Activated CD8-positive, alpha-beta T cell treated with anti-CD3 and anti-CD28 coated beads for 36 hours (primary cell): ENCODE measurements at regions not wholly inside any gene's neighbourhood (a gene's known extent, or its start where the extent isn't known, plus 50 kb on each side); places are given as distances from the start of the nearest gene placed in this dataset.

Experiments
- ATAC-seq: fragments of 200-7000 bp; cut with Tn5 transposase; one replicate; pipeline ENCODE4 v1.10.0; 2021; ENCODE audit warnings: mild to moderate bottlenecking, moderate library complexity
- CTCF ChIA-PET: fragments of 350-600 bp; sonication (Branson Sonifier 250); formaldehyde crosslinking; loops from one replicate; lab custom pipeline; 2021; ENCODE audit warnings: antibody characterized with exemption; lab: Charles Lee
- POLR2A ChIA-PET: fragments of 350-600 bp; sonication (Branson Sonifier 250); formaldehyde crosslinking; loops from one replicate; lab custom pipeline; 2021; ENCODE audit warnings: antibody characterized with exemption; lab: Charles Lee
- DNase-seq: peaks from one replicate; pipeline ENCODE4 v3.0.0-alpha.2; 2020
- H3K27ac Mint-ChIP-seq: one replicate; pipeline ENCODE4 v1.8.0; 2021; ENCODE audit warnings: mild to moderate bottlenecking, mixed read lengths
- H3K27me3 Mint-ChIP-seq: one replicate; pipeline ENCODE4 v1.8.0; 2021; ENCODE audit warnings: mixed read lengths
- H3K36me3 Mint-ChIP-seq: one replicate; pipeline ENCODE4 v1.8.0; 2021; ENCODE audit warnings: low read depth, mixed read lengths
- H3K4me1 Mint-ChIP-seq: one replicate; pipeline ENCODE4 v1.8.0; 2021; ENCODE audit warnings: low read depth, mixed read lengths
- H3K4me3 Mint-ChIP-seq: one replicate; pipeline ENCODE4 v1.8.0; 2021; ENCODE audit warnings: mild to moderate bottlenecking, moderate library complexity, mixed read lengths
- H3K9me3 Mint-ChIP-seq: one replicate; pipeline ENCODE4 v1.8.0; 2021; ENCODE audit warnings: mixed read lengths
- CTCF ChIP-seq: fragments of 200-600 bp; IDR thresholded peaks from one replicate; pipeline ENCODE4 v1.8.0; 2022; ENCODE audit warnings: antibody characterized with exemption, mild to moderate bottlenecking
- intact Hi-C: fragments of 100-400 bp; cut with micrococcal nuclease; formaldehyde crosslinking; loops from one replicate; pipeline ENCODE4 v1.10.0; 2022

- H3K4me3 Mint-ChIP-seq: no peak overlapping the region
- no peak for TF ChIP-seq CTCF
- peaks cover 3% of the 10 kb centered on the region for H3K27me3 Mint-ChIP-seq
- no peak overlapping the region for H3K27ac Mint-ChIP-seq
- ChIA-PET CTCF (no interaction called here), POLR2A (no interaction called here)
- intact Hi-C loops: no loop called here
- no peaks in the 10 kb centered on the region for H3K9me3 Mint-ChIP-seq
- DNase-seq: no peak
- H3K4me1 Mint-ChIP-seq: no peaks in the 10 kb centered on the region
- no peaks in the 10 kb centered on the region for H3K36me3 Mint-ChIP-seq
- ATAC-seq: no peak
Observed at GRCh38 chr16:47971225-47971624, 184.6 kb downstream of the ABCC12 start.

GRCh38 chr16:47970291-47970931 lies 185.4 kb downstream of the ABCC12 start:
- H3K27me3 Mint-ChIP-seq: peaks cover 2% of the 10 kb centered on the region
- no peak for ATAC-seq
- TF ChIP-seq CTCF: no peak
- H3K9me3 Mint-ChIP-seq: no peaks in the 10 kb centered on the region
- H3K27ac Mint-ChIP-seq: no peak overlapping the region
- H3K36me3 Mint-ChIP-seq: no peaks in the 10 kb centered on the region
- intact Hi-C loops: no loop called here
- no peaks in the 10 kb centered on the region for H3K4me1 Mint-ChIP-seq
- no peak overlapping the region for H3K4me3 Mint-ChIP-seq
- DNase-seq: no peak
- ChIA-PET POLR2A (no interaction called here), CTCF (no interaction called here)

GRCh38 chr16:47967374-47967773 lies 188.4 kb downstream of the ABCC12 start:
- ChIA-PET CTCF (no interaction called here), POLR2A (no interaction called here)
- H3K27me3 Mint-ChIP-seq: peaks cover 4% of the 10 kb centered on the region

GRCh38 chr16:47966325-47966724 lies 189.5 kb downstream of the ABCC12 start:
- TF ChIP-seq CTCF: no peak
- Mint-ChIP-seq H3K9me3 (no peaks in the 10 kb centered on the region), H3K27me3 (peaks cover 4% of the 10 kb centered on the region), H3K36me3 (no peaks in the 10 kb centered on the region), H3K4me3 (no peak overlapping the region), H3K4me1 (no peaks in the 10 kb centered on the region), H3K27ac (no peak overlapping the region)
- DNase-seq: no peak
- no peak for ATAC-seq
- intact Hi-C loops: no loop called here
- CTCF ChIA-PET: no interaction called here
- POLR2A ChIA-PET: no interaction called here

More at GRCh38 chr16:47967374-47967773, 188.4 kb downstream of the ABCC12 start:
- H3K4me1 Mint-ChIP-seq: no peaks in the 10 kb centered on the region
- TF ChIP-seq CTCF: no peak
- H3K27ac Mint-ChIP-seq: no peak overlapping the region
- DNase-seq (no peak), ATAC-seq (no peak)
- intact Hi-C loops: no loop called here
- H3K9me3 Mint-ChIP-seq: no peaks in the 10 kb centered on the region
- no peaks in the 10 kb centered on the region for H3K36me3 Mint-ChIP-seq
- H3K4me3 Mint-ChIP-seq: no peak overlapping the region

- H3K27me3 Mint-ChIP-seq: peaks cover 4% of the 10 kb centered on the region
- no peaks in the 10 kb centered on the region for H3K9me3 Mint-ChIP-seq
- CTCF ChIA-PET: no interaction called here
- no peaks in the 10 kb centered on the region for H3K4me1 Mint-ChIP-seq
- H3K27ac Mint-ChIP-seq: no peak overlapping the region
- TF ChIP-seq CTCF: no peak
- intact Hi-C loops: no loop called here
- POLR2A ChIA-PET: no interaction called here
- ATAC-seq: no peak
- no peak for DNase-seq
- no peak overlapping the region for H3K4me3 Mint-ChIP-seq
- no peaks in the 10 kb centered on the region for H3K36me3 Mint-ChIP-seq
Observed at GRCh38 chr16:47965439-47965838, 190.4 kb downstream of the ABCC12 start.
